Activated CD8-positive, alpha-beta memory T cell treated with anti-CD3 and anti-CD28 coated beads for 48 hours (primary cell): ENCODE measurements at regions not wholly inside any gene's neighbourhood (a gene's known extent, or its start where the extent isn't known, plus 50 kb on each side); places are given as distances from the start of the nearest gene placed in this dataset.

Experiments used
- DNase-seq, 3 experiments: peaks; one replicate each; pipeline ENCODE4 v3.0.0-alpha.2; 2020; ENCODE audit warnings: low read depth in 2 of 3, low spot score in 2 of 3

- no peak for DNase-seq
Measured at GRCh38 chr4:4695497-4695896, 153.6 kb upstream of the STX18 start.

GRCh38 chr4:4694827-4695226, 153.0 kb upstream of the STX18 start:
- no peak for DNase-seq

GRCh38 chr4:4694296-4694772, 152.5 kb upstream of the STX18 start:
- DNase-seq, result no peak

- DNase-seq, result no peak
Measured at GRCh38 chr4:4693755-4694295, 152.0 kb upstream of the STX18 start.

- no peak for DNase-seq
Measured at GRCh38 chr4:4693258-4693657, 151.4 kb upstream of the STX18 start.

- DNase-seq, result no peak
Measured at GRCh38 chr4:4690854-4691253, 149.0 kb upstream of the STX18 start.

GRCh38 chr4:4689694-4690440, 148.0 kb upstream of the STX18 start:
- DNase-seq, result peak in 1 of 3 experiments; percentile 11

GRCh38 chr4:4687935-4688727, 146.3 kb upstream of the STX18 start:
- no peak for DNase-seq

- DNase-seq, result no peak
Measured at GRCh38 chr4:4687100-4687499, 145.3 kb upstream of the STX18 start.

GRCh38 chr4:4685810-4686795, 144.3 kb upstream of the STX18 start:
- no peak for DNase-seq

- DNase-seq, result no peak
Measured at GRCh38 chr4:4681653-4682052, 139.8 kb upstream of the STX18 start.

- no peak for DNase-seq
Measured at GRCh38 chr4:4680758-4681157, 138.9 kb upstream of the STX18 start.

- no peak for DNase-seq
Measured at GRCh38 chr4:4680243-4680642, 138.4 kb upstream of the STX18 start.

- DNase-seq, result no peak
Measured at GRCh38 chr4:4677556-4678522, 136.0 kb upstream of the STX18 start.

- DNase-seq, result no peak
Measured at GRCh38 chr4:4675641-4676040, 133.8 kb upstream of the STX18 start.

GRCh38 chr4:4675051-4675581, 133.3 kb upstream of the STX18 start:
- no peak for DNase-seq

- DNase-seq, result no peak
Measured at GRCh38 chr4:4673070-4673469, 131.2 kb upstream of the STX18 start.

- no peak for DNase-seq
Measured at GRCh38 chr4:4672402-4672801, 130.6 kb upstream of the STX18 start.

GRCh38 chr4:4671774-4672349, 130.0 kb upstream of the STX18 start:
- no peak for DNase-seq
